SK-N-MC (cell line): ENCODE measurements at regions not wholly inside any gene's neighbourhood (a gene's known extent, or its start where the extent isn't known, plus 50 kb on each side); places are given as distances from the start of the nearest gene placed in this dataset.

Experiments used
- EZH2 ChIP-seq: fragments of 200-600 bp; sonication (generic); IDR thresholded peaks from one replicate; pipeline ENCODE4 v1.6.1; 2017; ENCODE audit warnings: antibody characterized with exemption
- FOXP2 ChIP-seq: optimal IDR thresholded peaks from 2 replicates; pipeline ENCODE3; 2011; ENCODE audit warnings: mild to moderate bottlenecking, moderate library complexity; ENCODE audit not compliant: insufficient read depth; ENCODE audit errors: extremely low read length, control extremely low read depth
- POLR2AphosphoS5 ChIP-seq: IDR thresholded peaks from 2 replicates; pipeline ENCODE4 v1.6.1; 2012; ENCODE audit warnings: mild to moderate bottlenecking, low read depth, low read length, borderline replicate concordance

DNA sequence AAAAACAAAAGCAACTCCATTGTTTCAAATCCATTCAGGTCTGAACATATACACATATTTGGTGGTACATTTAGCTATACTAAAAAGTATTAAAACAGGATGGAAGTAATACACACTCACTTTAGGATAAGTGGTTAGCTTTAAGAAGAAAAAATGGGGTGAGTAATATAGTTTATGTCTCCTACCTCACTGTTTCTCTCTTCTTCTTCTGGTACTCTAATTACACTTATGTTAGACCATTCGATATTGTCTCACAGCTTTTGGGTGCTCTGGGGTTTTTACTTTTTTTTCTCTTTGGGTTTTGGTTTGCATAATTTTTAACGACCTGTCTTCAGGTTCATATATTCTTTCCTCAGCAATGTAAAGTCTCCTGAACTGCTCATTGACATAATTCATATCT, 75.4 kb upstream of the AKAP13 start:
- TF ChIP-seq EZH2 (no peak), POLR2AphosphoS5 (no peak), FOXP2 (no peak)
